Endothelial cell of umbilical vein (primary cell): ENCODE measurements at regions not wholly inside any gene's neighbourhood (a gene's known extent, or its start where the extent isn't known, plus 50 kb on each side); places are given as distances from the start of the nearest gene placed in this dataset.

Experiments
- BruUV-seq: library from RNA; stranded (reverse); fragments of 400-500 nt; replicated peaks from 2 replicates; lab custom pipeline; 2021; lab: Mats Ljungman, UMichigan
- CTCF ChIA-PET: fragments of 300-600, 350-600 bp; sonication (Branson Sonifier 250); formaldehyde crosslinking; loops from one replicate; lab custom pipeline; 2021; ENCODE audit warnings: antibody characterized with exemption, inconsistent platforms; lab: Charles Lee
- POLR2A ChIA-PET: fragments of 300-600, 350-600 bp; sonication (Branson Sonifier 250); formaldehyde crosslinking; loops from one replicate; lab custom pipeline; 2021; ENCODE audit warnings: antibody characterized with exemption, inconsistent platforms; lab: Charles Lee
- DNase-seq: peaks from one replicate; pipeline ENCODE4 v3.0.0-alpha.2; 2011; ENCODE audit warnings: low read depth, low spot score
- FAIRE-seq: peaks from 2 replicates; lab custom pipeline; 2011; peaks lifted over from hg19 to GRCh38; lab: Jason Lieb, UNC
- H2AFZ ChIP-seq: 2 replicates; pipeline ENCODE4 v1.6.0; 2012; ENCODE audit warnings: low read depth, low read length, control low read depth, inconsistent platforms
- H3K27ac ChIP-seq: 2 replicates; pipeline ENCODE4 v1.5.1; 2011; ENCODE audit warnings: low read depth, mild to moderate bottlenecking, control low read depth, low read length, moderate library complexity; ENCODE audit not compliant: insufficient read depth
- H3K27me3 ChIP-seq, 2 experiments: 2 replicates each; pipeline versions ENCODE4 v1.6.0 to v1.6.1; 2011; ENCODE audit warnings: low read length in 2 of 2, mixed read lengths in 1 of 2; ENCODE audit not compliant: control insufficient read depth in 2 of 2, insufficient read depth in 2 of 2
- H3K36me3 ChIP-seq, 2 experiments: 2 replicates in 1 of 2; 3 replicates in 1 of 2; pipeline ENCODE4 v1.5.1; 2011; ENCODE audit warnings: low read length in 2 of 2, mild to moderate bottlenecking in 1 of 2, moderate library complexity in 1 of 2; ENCODE audit not compliant: control insufficient read depth in 2 of 2, insufficient read depth in 2 of 2; ENCODE audit errors: extremely low read depth in 1 of 2
- H3K4me1 ChIP-seq: 3 replicates; pipeline ENCODE4 v1.5.1; 2011; ENCODE audit warnings: mild to moderate bottlenecking, low read length; ENCODE audit not compliant: control insufficient read depth, insufficient read depth; ENCODE audit errors: extremely low read depth
- H3K4me2 ChIP-seq: 2 replicates; pipeline ENCODE4 v1.6.1; 2011; ENCODE audit warnings: low read length, control low read depth, mixed read lengths; ENCODE audit not compliant: insufficient read depth
- H3K4me3 ChIP-seq, 3 experiments: fragments of 200-600 bp in 1 of 3; sonication (generic), shearing (Covaris generic) in 1 of 3; replicated peaks in 1 of 3; 2 replicates each; pipeline ENCODE4 v1.5.1; 2011 to 2016; ENCODE audit warnings: control low read depth in 3 of 3, low read length in 3 of 3, mild to moderate bottlenecking in 2 of 3, inconsistent platforms in 1 of 3, low read depth in 1 of 3, moderate library complexity in 1 of 3; ENCODE audit not compliant: insufficient read depth in 1 of 3
- H3K79me2 ChIP-seq: 2 replicates; pipeline ENCODE4 v1.6.0; 2012; ENCODE audit warnings: low read length, inconsistent platforms; ENCODE audit not compliant: control insufficient read depth, insufficient read depth
- H3K9ac ChIP-seq: replicated peaks from 2 replicates; pipeline ENCODE3; 2011; ENCODE audit warnings: low read length, control low read depth; ENCODE audit not compliant: insufficient read depth; ENCODE audit errors: extremely low read depth
- H3K9me1 ChIP-seq: replicated peaks from 3 replicates; pipeline ENCODE4 v1.6.0; 2011; ENCODE audit warnings: mild to moderate bottlenecking, low read length; ENCODE audit not compliant: control insufficient read depth, insufficient read depth; ENCODE audit errors: extremely low read depth
- H3K9me3 ChIP-seq: replicated peaks from 2 replicates; pipeline ENCODE4 v1.5.1; 2012; ENCODE audit warnings: low read length, inconsistent platforms; ENCODE audit not compliant: control insufficient read depth, insufficient read depth
- H4K20me1 ChIP-seq: replicated peaks from 2 replicates; pipeline ENCODE3; 2011; ENCODE audit warnings: mild to moderate bottlenecking, low read length; ENCODE audit not compliant: control insufficient read depth, insufficient read depth; ENCODE audit errors: extremely low read depth
- EZH2 ChIP-seq: IDR thresholded peaks from 2 replicates; pipeline ENCODE4 v1.6.1; 2012; ENCODE audit warnings: borderline replicate concordance, low read depth, mild to moderate bottlenecking, moderate library complexity, low read length, inconsistent platforms; ENCODE audit not compliant: severe bottlenecking
- FOS ChIP-seq: IDR thresholded peaks from 2 replicates; pipeline ENCODE4 v1.6.1; 2011; ENCODE audit warnings: mild to moderate bottlenecking, low read length, moderate library complexity, borderline replicate concordance; ENCODE audit not compliant: insufficient read depth
- JUN ChIP-seq: IDR thresholded peaks from 2 replicates; pipeline ENCODE4 v1.6.1; 2011; ENCODE audit warnings: borderline replicate concordance, low read depth; ENCODE audit not compliant: insufficient read length, insufficient read depth
- MAX ChIP-seq: IDR thresholded peaks from 2 replicates; pipeline ENCODE4 v1.6.1; 2011; ENCODE audit not compliant: insufficient read depth, insufficient read length
- MYC ChIP-seq: IDR thresholded peaks from one replicate; pipeline ENCODE4 v1.6.1; 2011; ENCODE audit warnings: mild to moderate bottlenecking, low read depth, low read length
- POLR2A ChIP-seq: IDR thresholded peaks from 2 replicates; pipeline ENCODE4 v1.6.1; 2012; ENCODE audit warnings: low read depth, mild to moderate bottlenecking, control low read depth, low read length
- dilution Hi-C: fragments of 300-500 bp; cut with MboI; formaldehyde crosslinking; loops from one replicate; pipeline ENCODE4 v1.15.0; 2019; ENCODE audit warnings: low sequenced_read_pairs; ENCODE audit not compliant: extremely low pct_ligation_motif_present
- intact Hi-C: fragments of 100-400 bp; cut with micrococcal nuclease; formaldehyde crosslinking; loops from one replicate; pipeline ENCODE4 v1.10.0; 2022

DNA sequence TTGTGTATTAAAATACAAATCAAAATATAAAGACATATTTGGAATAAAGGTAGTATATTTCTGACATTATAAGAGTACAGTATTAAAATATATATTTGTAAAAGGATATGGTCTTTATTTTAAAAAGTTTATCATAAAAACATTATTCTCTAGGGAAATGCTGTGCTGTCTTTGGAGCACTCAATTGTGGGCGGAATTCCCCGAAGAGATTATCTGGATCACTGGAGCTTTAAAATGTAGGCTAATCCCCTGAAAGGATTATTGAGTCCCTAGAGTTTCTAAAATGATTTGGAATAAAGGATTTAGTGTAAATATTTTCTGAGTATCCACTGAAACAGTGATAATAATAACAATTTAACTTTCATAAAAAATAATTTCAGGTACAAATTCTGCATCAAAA lies 1239.4 kb downstream of the TECRL start:
- FAIRE-seq: no peak
- no peak overlapping the region for H3K4me3 ChIP-seq
- H3K9me3 ChIP-seq: peaks cover 2% of the 10 kb centered on the region
- ChIA-PET POLR2A (no interaction called here), CTCF (no interaction called here)
- DNase-seq: no peak
- no peak overlapping the region for H2AFZ ChIP-seq
- no peaks in the 10 kb centered on the region for H3K4me1 ChIP-seq
- no peaks in the 10 kb centered on the region for H4K20me1 ChIP-seq
- no TSS peak for BruUV-seq
- H3K27ac ChIP-seq: no peak overlapping the region
- H3K79me2 ChIP-seq: no peaks in the 10 kb centered on the region
- H3K4me2 ChIP-seq: no peak overlapping the region
- H3K9ac ChIP-seq: no peak overlapping the region
- intact Hi-C loops: no loop called here
- no peaks in the 10 kb centered on the region for H3K36me3 ChIP-seq
- no peaks in the 10 kb centered on the region for H3K27me3 ChIP-seq
- dilution Hi-C loops: no loop called here
- no peaks in the 10 kb centered on the region for H3K9me1 ChIP-seq
- TF ChIP-seq MAX (no peak), POLR2A (no peak)

DNA sequence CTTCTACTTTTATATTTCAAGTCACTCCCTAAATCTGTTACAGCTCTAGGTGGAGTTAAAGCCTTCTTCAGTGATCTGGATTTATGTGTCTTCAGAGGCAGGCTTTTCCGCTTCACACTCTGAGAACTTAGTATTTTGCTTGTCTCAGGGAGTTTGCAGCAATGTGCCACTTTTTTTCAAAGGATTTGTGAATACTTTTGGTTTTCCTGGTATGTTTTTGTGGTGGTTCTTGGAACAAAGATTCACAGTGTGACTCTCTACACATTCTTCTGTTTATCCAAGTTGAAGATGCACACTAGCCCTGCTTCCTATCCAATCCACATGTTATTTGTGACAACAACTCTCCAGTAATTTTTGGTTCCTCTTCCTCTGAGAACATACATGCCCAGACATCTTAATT lies 1253.7 kb downstream of the TECRL start:
- peaks cover 9% of the 10 kb centered on the region for H3K9me3 ChIP-seq
- BruUV-seq: no TSS peak
- ChIA-PET CTCF (no interaction called here), POLR2A (no interaction called here)
- no peak overlapping the region for H3K9ac ChIP-seq
- no peaks in the 10 kb centered on the region for H4K20me1 ChIP-seq
- intact Hi-C loops (no loop called here), dilution Hi-C loops (no loop called here)
- H3K4me1 ChIP-seq: no peaks in the 10 kb centered on the region
- DNase-seq (no peak), FAIRE-seq (no peak)
- no peaks in the 10 kb centered on the region for H3K9me1 ChIP-seq
- no peak for TF ChIP-seq JUN
- no peak for TF ChIP-seq POLR2A
- TF ChIP-seq EZH2: no peak
- TF ChIP-seq FOS: no peak
- TF ChIP-seq MYC: no peak
- no peak overlapping the region for H3K4me2 ChIP-seq
- no peak overlapping the region for H2AFZ ChIP-seq
- no peak overlapping the region for H3K27ac ChIP-seq
- H3K27me3 ChIP-seq: no peaks in the 10 kb centered on the region
- no peaks in the 10 kb centered on the region for H3K36me3 ChIP-seq
- no peaks in the 10 kb centered on the region for H3K79me2 ChIP-seq
- no peak overlapping the region for H3K4me3 ChIP-seq
